HG03066 (cell line): ENCODE measurements at regions not wholly inside any gene's neighbourhood (a gene's known extent, or its start where the extent isn't known, plus 50 kb on each side); places are given as distances from the start of the nearest gene placed in this dataset.

Experiments
- ATAC-seq: cut with Tn5 transposase; IDR thresholded peaks from one replicate; pipeline ENCODE4 v1.9.1; 2021; ENCODE audit warnings: low read depth; ENCODE audit not compliant: unreplicated experiment

GRCh38 chr4:125505621-125506020 lies 190.9 kb downstream of the FAT4 start:
- ATAC-seq, result no peak

GRCh38 chr4:125507141-125507540 lies 192.4 kb downstream of the FAT4 start:
- ATAC-seq, result no peak

GRCh38 chr4:125511715-125512114 lies 197.0 kb downstream of the FAT4 start:
- ATAC-seq, result no peak

- ATAC-seq, result no peak
These were observed 200.3 kb downstream of the FAT4 start for GRCh38 chr4:125515016-125515415.

GRCh38 chr4:125517831-125518230 lies 203.1 kb downstream of the FAT4 start:
- no peak for ATAC-seq

GRCh38 chr4:125518281-125518680 lies 203.5 kb downstream of the FAT4 start:
- ATAC-seq, result no peak

GRCh38 chr4:125519371-125520146 lies 204.8 kb downstream of the FAT4 start:
- no peak for ATAC-seq

GRCh38 chr4:125520258-125520990 lies 205.7 kb downstream of the FAT4 start:
- no peak for ATAC-seq

GRCh38 chr4:125522588-125522987 lies 207.8 kb downstream of the FAT4 start:
- no peak for ATAC-seq

GRCh38 chr4:125522992-125523391 lies 208.2 kb downstream of the FAT4 start:
- no peak for ATAC-seq

- no peak for ATAC-seq
These were observed 211.7 kb downstream of the FAT4 start for GRCh38 chr4:125526420-125526819.

- no peak for ATAC-seq
These were observed 212.9 kb downstream of the FAT4 start for GRCh38 chr4:125527681-125528080.

GRCh38 chr4:125529071-125529470 lies 214.3 kb downstream of the FAT4 start:
- no peak for ATAC-seq

GRCh38 chr4:125538670-125539069 lies 223.9 kb downstream of the FAT4 start:
- ATAC-seq, result no peak

- no peak for ATAC-seq
These were observed 224.9 kb downstream of the FAT4 start for GRCh38 chr4:125539691-125540090.

- ATAC-seq, result no peak
These were observed 227.2 kb downstream of the FAT4 start for GRCh38 chr4:125541836-125542385.

GRCh38 chr4:125546272-125546671 lies 231.5 kb downstream of the FAT4 start:
- no peak for ATAC-seq

- no peak for ATAC-seq
These were observed 233.1 kb downstream of the FAT4 start for GRCh38 chr4:125547836-125548235.

- no peak for ATAC-seq
These were observed 236.0 kb downstream of the FAT4 start for GRCh38 chr4:125550769-125551168.

GRCh38 chr4:125551466-125551865 lies 236.7 kb downstream of the FAT4 start:
- ATAC-seq, result no peak

GRCh38 chr4:125551967-125552366 lies 237.2 kb downstream of the FAT4 start:
- ATAC-seq, result no peak

- no peak for ATAC-seq
These were observed 257.8 kb downstream of the FAT4 start for GRCh38 chr4:125572601-125573000.
